Large intestine (tissue), 3 donors: ENCODE measurements at regions not wholly inside any gene's neighbourhood (a gene's known extent, or its start where the extent isn't known, plus 50 kb on each side); places are given as distances from the start of the nearest gene placed in this dataset.
"Not testable (repeated sequence)": the region's sequence is repeated elsewhere in the genome, so short reads cannot be mapped to it uniquely, and the experiment has no call there.

ENCODE experiments used
- DNase-seq, 2 donors: peaks; one replicate each; pipeline versions ENCODE4 v3.0.0 to v3.0.0-alpha.2; 2013
- H3K27ac ChIP-seq: one replicate; pipeline ENCODE4 v1.5.1; 2013; ENCODE audit warnings: low read length
- H3K27me3 ChIP-seq: 2 replicates; pipeline ENCODE4 v1.6.1; 2013; ENCODE audit warnings: low read length; ENCODE audit not compliant: control insufficient read depth, insufficient read depth
- H3K36me3 ChIP-seq: 2 replicates; pipeline ENCODE4 v1.6.1; 2013; ENCODE audit warnings: low read length; ENCODE audit not compliant: control insufficient read depth, insufficient read depth
- H3K4me1 ChIP-seq: one replicate; pipeline ENCODE4 v1.6.1; 2013; ENCODE audit warnings: low read length; ENCODE audit not compliant: control insufficient read depth, insufficient read depth
- H3K4me3 ChIP-seq: one replicate; pipeline ENCODE4 v1.5.1; 2013; ENCODE audit warnings: low read length
- H3K9me3 ChIP-seq: one replicate; pipeline ENCODE4 v1.6.1; 2013; ENCODE audit warnings: mild to moderate bottlenecking, low read depth, low read length, moderate library complexity; ENCODE audit not compliant: control insufficient read depth
- WGBS: methylation state at CpG from one replicate; pipeline ENCODE4 v1.1.5; 2013; ENCODE audit warnings: low lambda C conversion rate; ENCODE audit not compliant: insufficient coverage; 5-methylcytosine and 5-hydroxymethylcytosine counted together

DNA sequence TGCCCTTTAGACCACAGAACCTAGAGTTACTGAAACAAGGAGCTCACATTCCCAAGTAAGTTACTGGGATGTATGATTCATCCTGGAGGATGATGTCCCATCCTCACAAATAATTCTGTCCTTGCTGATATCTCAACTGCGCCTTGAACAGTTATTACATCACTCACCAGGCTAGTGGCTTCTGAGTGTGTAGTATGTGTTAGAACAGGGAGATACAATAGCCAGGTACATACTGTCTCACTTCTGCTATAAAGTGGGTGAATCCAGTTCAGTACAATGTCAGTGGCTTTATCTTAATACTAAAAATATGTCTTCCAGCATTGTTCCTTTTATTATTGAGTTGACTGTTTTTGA, 483.2 kb upstream of the FRG2C start:
- no peaks in the 10 kb centered on the region for H3K27me3 ChIP-seq
- no peaks in the 10 kb centered on the region for H3K4me1 ChIP-seq
- no peaks in the 10 kb centered on the region for H3K9me3 ChIP-seq
- H3K4me3 ChIP-seq: no peak overlapping the region
- H3K27ac ChIP-seq: no peak overlapping the region
- H3K36me3 ChIP-seq: no peaks in the 10 kb centered on the region
- DNase-seq: no peak
- WGBS: no CpG with 5 or more reads among the region's 1 CpG

DNA sequence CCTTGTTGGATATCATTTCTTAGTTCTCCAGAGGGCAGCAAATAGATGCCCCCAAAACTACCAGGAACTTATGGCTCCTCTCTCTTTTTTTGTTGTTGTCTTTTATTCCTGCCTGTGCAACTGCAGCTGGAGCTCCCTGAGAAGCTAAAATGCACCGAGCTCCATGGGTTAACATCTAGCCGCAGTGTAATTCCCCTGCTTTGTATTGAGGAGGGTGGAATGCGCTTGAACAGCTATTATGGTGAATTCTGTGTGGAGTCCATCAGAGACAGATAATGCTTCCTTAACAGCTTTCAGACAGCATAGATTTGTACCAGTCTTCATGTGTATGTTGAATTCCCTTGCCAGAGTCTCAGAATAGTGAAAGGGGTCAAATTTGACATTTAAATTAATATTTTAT, 475.2 kb upstream of the FRG2C start:
- Histone ChIP-seq H3K27me3 (no peaks in the 10 kb centered on the region), H3K4me3 (no peak overlapping the region), H3K4me1 (no peaks in the 10 kb centered on the region), H3K36me3 (no peaks in the 10 kb centered on the region), H3K27ac (no peak overlapping the region), H3K9me3 (no peaks in the 10 kb centered on the region)
- no CpG with 5 or more reads among the region's 3 CpGs for WGBS
- no peak for DNase-seq

DNA sequence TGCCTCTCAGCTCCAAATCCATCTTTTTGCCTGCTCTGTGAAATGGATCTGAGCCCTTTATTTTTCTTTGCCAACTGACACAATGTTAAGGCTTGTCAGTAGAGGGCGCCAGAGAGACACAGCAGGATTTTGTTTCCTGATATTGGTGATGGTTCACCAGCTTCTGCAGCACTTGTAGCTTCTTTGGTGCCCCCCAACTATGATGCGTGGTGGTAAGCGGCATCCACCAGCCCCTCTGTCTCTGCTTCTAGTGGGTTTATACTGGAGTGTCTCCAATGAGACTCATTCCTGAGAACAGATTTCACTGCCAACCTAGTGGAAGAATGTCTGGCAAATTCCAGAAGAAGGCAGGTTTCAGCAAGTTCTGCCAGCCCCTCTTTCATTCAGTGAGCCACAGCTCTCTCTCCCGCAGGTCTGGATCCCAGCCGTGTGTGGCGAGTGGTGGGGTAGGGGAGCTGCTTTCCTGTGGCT, 471.9 kb upstream of the FRG2C start:
- no peaks in the 10 kb centered on the region for H3K9me3 ChIP-seq
- no peak overlapping the region for H3K27ac ChIP-seq
- no CpG with 5 or more reads among the region's 6 CpGs for WGBS
- DNase-seq: peak; percentile 15 to 17
- no peak overlapping the region for H3K4me3 ChIP-seq
- no peaks in the 10 kb centered on the region for H3K4me1 ChIP-seq
- H3K36me3 ChIP-seq: no peaks in the 10 kb centered on the region
- H3K27me3 ChIP-seq: no peaks in the 10 kb centered on the region

DNA sequence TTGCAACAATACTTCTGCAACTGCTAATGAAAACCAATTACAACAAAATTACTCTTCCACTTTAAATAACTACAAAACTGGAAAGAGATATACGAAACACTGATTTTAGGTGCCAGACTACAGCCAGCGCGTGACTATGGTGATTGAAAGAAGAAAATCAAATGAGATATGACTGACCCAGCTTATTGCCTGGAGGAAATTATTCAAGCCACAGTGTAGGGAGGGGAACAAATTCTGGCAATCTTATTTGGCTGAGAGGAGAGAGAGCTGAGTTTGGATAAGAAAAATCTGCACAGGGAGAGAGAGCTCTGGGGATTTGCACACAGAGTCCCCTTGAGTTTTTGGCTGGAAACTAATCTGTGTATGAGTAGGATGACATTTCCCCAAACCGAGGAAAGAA, 470.3 kb upstream of the FRG2C start:
- no peaks in the 10 kb centered on the region for H3K4me1 ChIP-seq
- no peak overlapping the region for H3K4me3 ChIP-seq
- 100% methylated on average over 1 of the region's 4 CpGs for WGBS
- no peaks in the 10 kb centered on the region for H3K27me3 ChIP-seq
- no peaks in the 10 kb centered on the region for H3K9me3 ChIP-seq
- no peak for DNase-seq
- no peak overlapping the region for H3K27ac ChIP-seq
- no peaks in the 10 kb centered on the region for H3K36me3 ChIP-seq

DNA sequence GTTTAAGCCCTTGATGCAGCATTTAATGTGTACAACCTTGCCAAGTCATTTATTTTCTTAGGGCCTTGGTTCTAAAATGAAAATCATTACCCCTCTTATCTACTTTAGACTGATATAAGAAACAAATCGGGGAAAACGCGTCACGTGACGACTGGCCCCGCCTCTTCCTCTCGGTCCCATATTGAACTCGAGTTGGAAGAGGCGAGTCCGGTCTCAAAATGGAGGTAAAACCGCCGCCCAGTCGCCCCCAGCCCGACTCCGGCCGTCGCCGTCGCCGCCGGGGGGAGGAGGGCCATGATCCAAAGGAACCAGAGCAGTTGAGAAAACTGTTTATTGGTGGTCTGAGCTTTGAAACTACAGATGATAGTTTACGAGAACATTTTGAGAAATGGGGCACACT, 449.8 kb upstream of the FRG2C start:
- not testable (repeated sequence) for H3K4me3 ChIP-seq
- WGBS: no CpG with 5 or more reads among the region's 22 CpGs

DNA sequence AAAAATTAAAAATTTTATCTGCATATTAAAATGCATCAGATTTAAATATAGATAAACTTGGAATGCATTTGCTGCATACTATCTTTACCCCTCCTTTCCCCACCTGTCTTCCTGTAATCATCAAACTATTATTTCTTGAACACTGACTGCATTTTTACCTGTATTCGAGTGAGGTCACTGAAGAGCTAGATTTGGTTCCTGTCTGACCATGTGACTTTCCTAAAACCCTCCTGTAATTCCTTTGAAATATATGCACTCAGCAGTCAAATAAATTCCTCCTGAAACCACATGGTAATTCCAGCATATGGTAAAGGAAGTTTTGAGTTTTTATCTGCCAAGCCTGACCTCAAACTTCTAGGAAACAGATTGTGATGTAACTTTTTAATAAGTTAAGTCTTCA, 445.6 kb upstream of the FRG2C start:
- no peaks in the 10 kb centered on the region for H3K27me3 ChIP-seq
- H3K4me1 ChIP-seq: no peaks in the 10 kb centered on the region
- no peak for DNase-seq
- no peak overlapping the region for H3K27ac ChIP-seq
- no peak overlapping the region for H3K4me3 ChIP-seq
- H3K36me3 ChIP-seq: no peaks in the 10 kb centered on the region
- WGBS: 50% methylated on average over 1 of the region's 1 CpG
- no peaks in the 10 kb centered on the region for H3K9me3 ChIP-seq

More for the DNA sequence above, 449.8 kb upstream of the FRG2C start:
- not testable (repeated sequence) for DNase-seq, H3K27me3 ChIP-seq, H3K9me3 ChIP-seq, H3K4me1 ChIP-seq, H3K27ac ChIP-seq, H3K36me3 ChIP-seq

DNA sequence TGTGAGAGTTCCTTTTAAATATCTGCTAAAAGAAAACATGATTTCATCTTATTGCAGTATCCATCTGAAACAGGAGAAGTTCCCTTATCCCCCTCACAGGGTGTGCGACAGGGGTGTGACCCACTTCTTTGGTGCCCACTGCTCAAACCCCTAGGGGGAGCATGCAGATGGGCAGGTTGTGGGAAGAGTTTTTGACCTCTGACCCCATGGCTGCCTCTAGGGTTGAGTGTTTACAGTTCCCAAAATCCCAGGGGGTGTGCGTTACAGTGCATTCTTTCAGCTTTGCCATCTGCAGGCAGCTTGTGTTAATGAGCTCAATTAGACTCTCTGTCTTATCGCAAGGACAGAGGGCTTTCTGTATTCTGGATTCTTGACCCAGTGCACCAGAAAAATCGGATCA, 443.2 kb upstream of the FRG2C start:
- no CpG with 5 or more reads among the region's 4 CpGs for WGBS
- DNase-seq: no peak
- H3K27me3 ChIP-seq: no peaks in the 10 kb centered on the region
- H3K36me3 ChIP-seq: no peaks in the 10 kb centered on the region
- H3K4me1 ChIP-seq: no peaks in the 10 kb centered on the region
- H3K4me3 ChIP-seq: no peak overlapping the region
- H3K27ac ChIP-seq: no peak overlapping the region
- no peaks in the 10 kb centered on the region for H3K9me3 ChIP-seq

DNA sequence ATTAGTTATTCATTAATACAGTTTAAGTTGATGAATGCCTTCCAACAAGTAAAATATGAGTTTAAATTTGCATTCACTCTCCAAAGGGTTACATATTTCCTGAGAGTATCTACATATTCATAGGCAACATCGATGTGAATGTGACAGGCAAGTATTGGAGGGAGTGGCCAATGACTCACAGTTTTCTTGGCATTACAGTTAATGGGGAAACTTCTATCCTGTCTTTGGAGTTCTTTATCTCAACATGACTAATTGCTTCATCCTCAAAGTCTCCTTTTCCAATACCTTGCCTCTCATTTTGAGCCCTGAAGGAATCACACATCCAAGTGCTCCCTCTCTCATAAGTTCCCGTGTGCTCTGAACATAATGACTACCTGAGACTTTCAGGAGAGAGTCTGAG, 439.7 kb upstream of the FRG2C start:
- Histone ChIP-seq H3K27ac (no peak overlapping the region), H3K27me3 (no peaks in the 10 kb centered on the region), H3K4me1 (no peaks in the 10 kb centered on the region), H3K36me3 (no peaks in the 10 kb centered on the region), H3K9me3 (no peaks in the 10 kb centered on the region), H3K4me3 (no peak overlapping the region)
- DNase-seq: no peak
- 67% methylated on average over 1 of the region's 2 CpGs for WGBS

DNA sequence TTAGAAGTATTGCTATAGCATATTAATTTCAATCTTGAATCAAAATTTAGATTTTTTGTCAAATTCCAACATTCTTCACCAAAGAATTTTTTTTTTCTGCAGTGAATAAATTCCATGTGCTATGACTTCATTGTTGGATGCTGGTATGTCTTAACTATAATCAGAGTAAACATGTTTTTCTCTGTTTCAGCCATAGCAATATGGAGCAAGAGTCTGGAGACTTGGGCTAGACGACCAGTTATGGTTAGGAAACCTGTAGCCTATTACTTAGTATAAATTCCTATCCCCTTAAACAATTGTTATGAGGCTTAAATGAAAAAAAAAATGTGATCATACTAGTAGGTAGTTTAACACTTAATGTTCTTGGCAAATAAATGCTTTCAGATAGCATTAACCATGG, 431.9 kb upstream of the FRG2C start:
- Histone ChIP-seq H3K36me3 (no peaks in the 10 kb centered on the region), H3K9me3 (no peaks in the 10 kb centered on the region), H3K27ac (no peak overlapping the region), H3K4me1 (no peaks in the 10 kb centered on the region), H3K4me3 (no peak overlapping the region), H3K27me3 (no peaks in the 10 kb centered on the region)
- no CpG with 5 or more reads among the region's 1 CpG for WGBS
- no peak for DNase-seq

DNA sequence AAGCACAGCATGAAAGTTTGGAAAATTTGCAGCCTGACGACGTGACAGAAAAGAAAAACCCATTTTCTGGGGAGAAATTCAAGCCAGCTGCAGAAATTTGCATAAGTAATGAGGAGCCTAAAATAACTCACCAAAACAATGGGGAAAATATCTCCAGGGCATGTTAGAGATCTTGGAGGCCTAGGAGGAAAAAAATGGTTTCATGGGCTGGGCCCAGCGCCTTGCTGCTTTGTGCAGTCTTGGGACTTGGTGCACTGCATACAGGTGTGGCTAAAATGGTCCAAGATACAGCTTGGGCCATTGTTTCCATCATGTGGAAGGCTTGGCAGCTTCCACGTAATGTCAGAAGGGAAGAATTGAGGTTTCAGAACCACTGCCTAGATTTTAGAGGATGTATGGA, 428.5 kb upstream of the FRG2C start:
- WGBS: 80% methylated on average over 1 of the region's 4 CpGs

DNA sequence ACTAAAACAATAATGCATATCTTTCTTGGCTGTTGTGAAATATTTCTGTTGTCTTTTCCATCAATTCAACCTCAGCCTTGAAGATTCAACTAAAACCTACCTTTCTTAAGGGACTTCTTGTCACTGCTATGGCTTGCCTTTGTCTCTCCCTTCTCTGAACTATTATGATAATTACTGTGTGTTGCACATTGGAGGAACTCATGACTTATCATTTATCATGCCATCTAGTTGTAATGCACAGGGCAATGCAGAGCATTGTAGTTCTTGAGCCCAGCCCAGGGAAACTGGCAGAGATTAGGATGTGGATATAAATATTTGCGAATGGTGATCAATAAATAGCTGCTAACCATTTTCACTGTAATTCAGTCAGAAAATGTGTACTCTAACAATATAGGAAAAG, 427.1 kb upstream of the FRG2C start:
- WGBS: 100% methylated on average over 1 of the region's 1 CpG
- Histone ChIP-seq H3K9me3 (no peaks in the 10 kb centered on the region), H3K4me3 (no peak overlapping the region), H3K27ac (no peak overlapping the region), H3K4me1 (no peaks in the 10 kb centered on the region), H3K27me3 (no peaks in the 10 kb centered on the region), H3K36me3 (no peaks in the 10 kb centered on the region)
- no peak for DNase-seq

More for the DNA sequence above, 428.5 kb upstream of the FRG2C start:
- Histone ChIP-seq H3K4me1 (no peaks in the 10 kb centered on the region), H3K36me3 (no peaks in the 10 kb centered on the region), H3K27ac (no peak overlapping the region), H3K4me3 (no peak overlapping the region), H3K27me3 (no peaks in the 10 kb centered on the region), H3K9me3 (no peaks in the 10 kb centered on the region)
- no peak for DNase-seq
